IMR-90 (cell line): ENCODE measurements at regions not wholly inside any gene's neighbourhood (a gene's known extent, or its start where the extent isn't known, plus 50 kb on each side); places are given as distances from the start of the nearest gene placed in this dataset.

Experiments
- ATAC-seq: fragments of 200-7000 bp; cut with Tn5 transposase; 2 replicates; pipeline ENCODE4 v1.9.1; 2020; ENCODE audit warnings: low read depth, mild to moderate bottlenecking, moderate library complexity
- BruUV-seq: library from RNA; stranded (reverse); fragments of 400-500 nt; replicated peaks from 2 replicates; lab custom pipeline; 2021; lab: Mats Ljungman, UMichigan
- CTCF ChIA-PET: fragments of 300-600 bp; formaldehyde crosslinking; extraction: SDS; loops from one replicate; lab custom pipeline; 2021; ENCODE audit warnings: antibody characterized with exemption; lab: Yijun Ruan, JAX
- POLR2A ChIA-PET: fragments of 300-600 bp; sonication (Branson Sonifier 250); formaldehyde crosslinking; loops from one replicate; lab custom pipeline; 2022; ENCODE audit warnings: antibody characterized with exemption; ENCODE audit not compliant: unreplicated experiment; lab: Charles Lee
- DNase-seq: peaks from one replicate; pipeline ENCODE4 v3.0.0; 2013
- H2AFZ ChIP-seq: replicated peaks from 2 replicates; pipeline ENCODE3; 2013; ENCODE audit warnings: low read length, mild to moderate bottlenecking; ENCODE audit not compliant: poor library complexity
- H2AK5ac ChIP-seq: 2 replicates; pipeline ENCODE4 v1.6.1; 2013; ENCODE audit warnings: low read depth, low read length, inconsistent platforms
- H2AK9ac ChIP-seq: replicated peaks from 2 replicates; pipeline ENCODE3; 2013; ENCODE audit warnings: mild to moderate bottlenecking, low read depth, low read length, moderate library complexity; ENCODE audit not compliant: poor library complexity
- H2BK120ac ChIP-seq: 2 replicates; pipeline ENCODE4 v1.6.1; 2013; ENCODE audit warnings: low read depth, low read length, inconsistent platforms
- H2BK15ac ChIP-seq: 3 replicates; pipeline ENCODE4 v1.6.1; 2013; ENCODE audit warnings: low read depth, low read length, inconsistent platforms
- H2BK20ac ChIP-seq: 2 replicates; pipeline ENCODE4 v1.6.1; 2013; ENCODE audit warnings: low read depth, mild to moderate bottlenecking, inconsistent platforms, low read length, moderate library complexity
- H2BK5ac ChIP-seq: 2 replicates; pipeline ENCODE4 v1.6.1; 2013; ENCODE audit warnings: mild to moderate bottlenecking, low read depth, low read length, inconsistent platforms; ENCODE audit not compliant: poor library complexity, severe bottlenecking
- H3K14ac ChIP-seq: replicated peaks from 2 replicates; pipeline ENCODE4 v1.6.1; 2013; ENCODE audit warnings: low read depth, low read length, inconsistent platforms
- H3K18ac ChIP-seq: 2 replicates; pipeline ENCODE4 v1.6.1; 2013; ENCODE audit warnings: low read depth, low read length, control low read depth
- H3K23ac ChIP-seq: 2 replicates; pipeline ENCODE4 v1.6.1; 2013; ENCODE audit warnings: low read depth, low read length, inconsistent platforms
- H3K27ac ChIP-seq: 2 replicates; pipeline ENCODE4 v1.5.1; 2013; ENCODE audit warnings: mild to moderate bottlenecking, control low read depth, low read length; ENCODE audit not compliant: insufficient read depth
- H3K27me3 ChIP-seq: 2 replicates; pipeline ENCODE4 v1.6.1; 2013; ENCODE audit warnings: low read length; ENCODE audit not compliant: control insufficient read depth, insufficient read depth
- H3K36me3 ChIP-seq: 2 replicates; pipeline ENCODE4 v1.6.1; 2013; ENCODE audit warnings: low read length, mixed read lengths; ENCODE audit not compliant: control insufficient read depth, insufficient read depth
- H3K4ac ChIP-seq: 2 replicates; pipeline ENCODE4 v1.6.1; 2013; ENCODE audit warnings: low read depth, low read length, inconsistent platforms
- H3K4me1 ChIP-seq: 2 replicates; pipeline ENCODE4 v1.6.1; 2013; ENCODE audit warnings: low read length, mixed read lengths; ENCODE audit not compliant: control insufficient read depth, insufficient read depth
- H3K4me2 ChIP-seq: 2 replicates; pipeline ENCODE4 v1.6.1; 2013; ENCODE audit warnings: low read depth, mild to moderate bottlenecking, control low read depth, low read length, moderate library complexity
- H3K4me3 ChIP-seq: 2 replicates; pipeline ENCODE4 v1.5.1; 2013; ENCODE audit warnings: low read depth, mild to moderate bottlenecking, control low read depth, low read length, moderate library complexity; ENCODE audit not compliant: insufficient read depth
- H3K56ac ChIP-seq: 2 replicates; pipeline ENCODE4 v1.6.1; 2013; ENCODE audit warnings: low read length, inconsistent platforms; ENCODE audit not compliant: insufficient read depth; ENCODE audit errors: extremely low read depth
- H3K79me1 ChIP-seq, 2 experiments: 2 replicates each; pipeline ENCODE4 v1.6.1; 2013; ENCODE audit warnings: low read length in 2 of 2, inconsistent platforms in 1 of 2, low read depth in 1 of 2
- H3K9ac ChIP-seq: 2 replicates; pipeline ENCODE4 v1.6.1; 2013; ENCODE audit warnings: low read depth, low read length, control low read depth
- H3K9me1 ChIP-seq: 2 replicates; pipeline ENCODE4 v1.6.1; 2013; ENCODE audit warnings: low read length, inconsistent platforms; ENCODE audit not compliant: insufficient read depth
- H3K9me3 ChIP-seq: 2 replicates; pipeline ENCODE4 v1.6.1; 2013; ENCODE audit warnings: low read length; ENCODE audit not compliant: control insufficient read depth, insufficient read depth
- H4K20me1 ChIP-seq: 2 replicates; pipeline ENCODE4 v1.6.1; 2013; ENCODE audit warnings: low read length, inconsistent platforms; ENCODE audit not compliant: insufficient read depth
- H4K5ac ChIP-seq: 2 replicates; pipeline ENCODE4 v1.6.1; 2013; ENCODE audit warnings: mild to moderate bottlenecking, low read depth, low read length, control low read depth
- H4K8ac ChIP-seq, 2 experiments: 2 replicates each; pipeline ENCODE4 v1.6.1; 2013; ENCODE audit warnings: low read depth in 2 of 2, low read length in 2 of 2, control low read depth in 1 of 2, inconsistent platforms in 1 of 2
- H4K91ac ChIP-seq: 2 replicates; pipeline ENCODE4 v1.6.1; 2013; ENCODE audit warnings: low read depth, low read length, inconsistent platforms; ENCODE audit not compliant: insufficient read depth
- BHLHE40 ChIP-seq: fragments of 150-350 bp; IDR thresholded peaks from 2 replicates; pipeline ENCODE4 v1.6.1; 2016; ENCODE audit warnings: mild to moderate bottlenecking, low read depth, low read length
- CEBPB ChIP-seq: IDR thresholded peaks from 2 replicates; pipeline ENCODE4 v1.6.1; 2012; ENCODE audit warnings: low read depth, low read length, improper control_type of control experiment
- CHD1 ChIP-seq: IDR thresholded peaks from 2 replicates; pipeline ENCODE4 v1.6.1; 2012; ENCODE audit warnings: low read depth, low read length, improper control_type of control experiment
- CTCF ChIP-seq: conservative IDR thresholded peaks from 2 replicates; pipeline ENCODE4 v1.5.1; 2012; ENCODE audit warnings: mild to moderate bottlenecking, low read depth, low read length, improper control_type of control experiment
- FOS ChIP-seq: fragments of 150-350 bp; IDR thresholded peaks from 2 replicates; pipeline ENCODE4 v1.6.1; 2016; ENCODE audit warnings: low read depth, low read length
- MAFK ChIP-seq: IDR thresholded peaks from 2 replicates; pipeline ENCODE4 v1.6.1; 2012; ENCODE audit warnings: low read depth, low read length, improper control_type of control experiment
- MAZ ChIP-seq: IDR thresholded peaks from 2 replicates; pipeline ENCODE4 v1.6.1; 2012; ENCODE audit warnings: low read depth, mild to moderate bottlenecking, low read length, improper control_type of control experiment, moderate library complexity, borderline replicate concordance
- MXI1 ChIP-seq: IDR thresholded peaks from 2 replicates; pipeline ENCODE4 v1.6.1; 2012; ENCODE audit warnings: low read depth, mild to moderate bottlenecking, low read length, moderate library complexity, borderline replicate concordance
- NFE2L2 ChIP-seq: fragments of 150-350 bp; IDR thresholded peaks from 2 replicates; pipeline ENCODE4 v1.6.1; 2016; ENCODE audit warnings: low read depth, mild to moderate bottlenecking, low read length
- POLR2A ChIP-seq: IDR thresholded peaks from 2 replicates; pipeline ENCODE4 v1.6.1; 2012; ENCODE audit warnings: mild to moderate bottlenecking, low read depth, low read length
- RAD21 ChIP-seq: IDR thresholded peaks from 2 replicates; pipeline ENCODE4 v1.6.1; 2012; ENCODE audit warnings: low read length, improper control_type of control experiment
- RCOR1 ChIP-seq: IDR thresholded peaks from 2 replicates; pipeline ENCODE4 v1.6.1; 2012; ENCODE audit warnings: mild to moderate bottlenecking, low read length, improper control_type of control experiment; ENCODE audit not compliant: insufficient replicate concordance
- RFX5 ChIP-seq: IDR thresholded peaks from 2 replicates; pipeline ENCODE4 v1.8.0; 2012; ENCODE audit warnings: low read depth, mild to moderate bottlenecking, low read length, moderate library complexity
- SMC3 ChIP-seq: fragments of 150-350 bp; IDR thresholded peaks from 2 replicates; pipeline ENCODE4 v1.6.1; 2016; ENCODE audit warnings: low read depth, mild to moderate bottlenecking, antibody characterized with exemption, low read length, moderate library complexity
- USF2 ChIP-seq: fragments of 150-350 bp; IDR thresholded peaks from 2 replicates; pipeline ENCODE4 v1.6.1; 2017; ENCODE audit warnings: mild to moderate bottlenecking, antibody characterized with exemption, low read length, low read depth
- WGBS, 2 experiments: methylation state at CpG; one replicate each; pipeline versions ENCODE4 v1.1.5 to v1.1.7; 2013; ENCODE audit warnings: missing lambda C conversion rate in 2 of 2; ENCODE audit not compliant: insufficient read length in 1 of 2; ENCODE audit errors: extremely low coverage in 2 of 2; 5-methylcytosine and 5-hydroxymethylcytosine counted together
- dilution Hi-C: fragments of 300-500 bp; cut with HindIII; formaldehyde crosslinking; loops from one replicate; pipeline ENCODE4 v1.14.3; 2018; ENCODE audit warnings: low sequenced_read_pairs; ENCODE audit not compliant: unreplicated experiment
- in situ Hi-C: fragments of 300-500 bp; cut with MboI; formaldehyde crosslinking; loops from 3 replicates; pipeline ENCODE4 v1.14.3; 2019; ENCODE audit warnings: low sequenced_read_pairs, inconsistent platforms, mixed read lengths
- intact Hi-C: fragments of 100-400 bp; cut with micrococcal nuclease; formaldehyde crosslinking; loops from 2 replicates; pipeline ENCODE4 v1.10.0; 2022

GRCh38 chr10:131762789-131763696 lies 137.8 kb upstream of the PPP2R2D start (continued):
- no peak for TF ChIP-seq CEBPB

- H3K36me3 ChIP-seq: no peaks in the 10 kb centered on the region
- H3K14ac ChIP-seq: no peak overlapping the region
- peaks cover 29% of the 10 kb centered on the region for H3K9me3 ChIP-seq
- no peak overlapping the region for H2AK5ac ChIP-seq
- ChIA-PET CTCF (no interaction called here), POLR2A (interaction anchor here (0.6 kb wide), 1 partner anchor 10 kb away, joined by 3 read pairs; no protein-coding TSS in a partner anchor)
- no peaks in the 10 kb centered on the region for H3K9me1 ChIP-seq
- H2AK9ac ChIP-seq: no peak overlapping the region
- in situ Hi-C loops: no loop called here
- no peak overlapping the region for H3K56ac ChIP-seq
- no peak overlapping the region for H2BK5ac ChIP-seq
- dilution Hi-C loops: no loop called here
- ATAC-seq (no peak), DNase-seq (no peak)
- no peak overlapping the region for H4K91ac ChIP-seq
- BruUV-seq: no TSS peak
- no peak overlapping the region for H3K4me2 ChIP-seq
- H2BK15ac ChIP-seq: no peak overlapping the region
- no peak overlapping the region for H4K8ac ChIP-seq
- H3K18ac ChIP-seq: no peak overlapping the region
- no peak overlapping the region for H3K4ac ChIP-seq
- WGBS, 2 experiments: 71% methylated on average over 2 of the region's 9 CpGs; no CpG with 5 or more reads in 1 of the 2 experiments
- H3K4me3 ChIP-seq: no peak overlapping the region
- no peak overlapping the region for H2BK20ac ChIP-seq
- H2AFZ ChIP-seq: no peak overlapping the region
- H3K23ac ChIP-seq: no peak overlapping the region
- H3K9ac ChIP-seq: no peak overlapping the region
- no peaks in the 10 kb centered on the region for H3K4me1 ChIP-seq
- no peaks in the 10 kb centered on the region for H3K27me3 ChIP-seq
- no peak overlapping the region for H3K27ac ChIP-seq
- H2BK120ac ChIP-seq: no peak overlapping the region
- no peaks in the 10 kb centered on the region for H3K79me1 ChIP-seq
- no peaks in the 10 kb centered on the region for H4K20me1 ChIP-seq
- intact Hi-C loops: no loop called here
- no peak overlapping the region for H4K5ac ChIP-seq
- no peak for TF ChIP-seq CHD1
- TF ChIP-seq FOS: no peak
- no peak for TF ChIP-seq RFX5
- no peak for TF ChIP-seq USF2
- TF ChIP-seq POLR2A: no peak
- TF ChIP-seq BHLHE40: no peak
- TF ChIP-seq MAFK: no peak
- TF ChIP-seq CTCF: no peak
- TF ChIP-seq RAD21: no peak
- no peak for TF ChIP-seq NFE2L2
- no peak for TF ChIP-seq MAZ
- TF ChIP-seq MXI1: no peak
- TF ChIP-seq CEBPB: no peak
- TF ChIP-seq RCOR1: no peak
- no peak for TF ChIP-seq SMC3
These were observed 135.9 kb upstream of the PPP2R2D start for GRCh38 chr10:131764929-131765328.
